ENCODE measurements at regions not wholly inside any gene's neighbourhood (a gene's known extent, or its start where the extent isn't known, plus 50 kb on each side); places are given as distances from the start of the nearest gene placed in this dataset.

DNA sequence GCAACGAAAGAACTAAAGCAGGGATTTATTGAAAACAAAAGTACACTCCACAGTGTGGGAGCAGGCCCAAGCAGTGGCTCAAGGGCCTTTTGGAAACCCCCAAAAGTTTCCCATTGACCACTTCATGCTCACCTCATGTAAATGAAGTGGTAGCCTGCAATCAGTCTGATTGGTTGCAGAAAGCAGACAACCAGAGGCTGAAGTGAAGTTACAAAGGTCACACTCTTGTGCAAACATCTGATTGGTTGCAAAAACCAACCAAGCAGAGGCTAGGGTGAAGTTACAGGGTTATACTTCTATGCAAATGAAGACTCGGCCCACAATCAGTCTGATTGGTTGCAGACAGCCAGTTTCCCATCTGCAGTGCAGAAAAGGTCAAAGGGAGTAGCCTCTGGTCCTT lies 258.0 kb downstream of the YTHDC2 start:
- TF ChIP-seq, protein P1, sequence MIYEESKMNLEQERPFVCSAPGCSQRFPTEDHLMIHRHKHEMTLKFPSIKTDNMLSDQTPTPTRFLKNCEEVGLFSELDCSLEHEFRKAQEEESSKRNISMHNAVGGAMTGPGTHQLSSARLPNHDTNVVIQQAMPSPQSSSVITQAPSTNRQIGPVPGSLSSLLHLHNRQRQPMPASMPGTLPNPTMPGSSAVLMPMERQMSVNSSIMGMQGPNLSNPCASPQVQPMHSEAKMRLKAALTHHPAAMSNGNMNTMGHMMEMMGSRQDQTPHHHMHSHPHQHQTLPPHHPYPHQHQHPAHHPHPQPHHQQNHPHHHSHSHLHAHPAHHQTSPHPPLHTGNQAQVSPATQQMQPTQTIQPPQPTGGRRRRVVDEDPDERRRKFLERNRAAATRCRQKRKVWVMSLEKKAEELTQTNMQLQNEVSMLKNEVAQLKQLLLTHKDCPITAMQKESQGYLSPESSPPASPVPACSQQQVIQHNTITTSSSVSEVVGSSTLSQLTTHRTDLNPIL (CRISPR knock-in tag; IDR thresholded peaks at IDR 0.05; ENCODE audit: low read depth): no peak
- TF ChIP-seq ZNF8 (CRISPR knock-in tag; IDR thresholded peaks at IDR 0.05) (no peak), ZNF70 (CRISPR knock-in tag; IDR thresholded peaks at IDR 0.05) (no peak), PPARA (CRISPR knock-in tag; IDR thresholded peaks at IDR 0.05; ENCODE audit: borderline replicate concordance) (no peak)

Data from SK-N-SH treated with all-trans-retinoic acid at 6 μM for 48 hours (cell line).